ENCODE measurements at regions not wholly inside any gene's neighbourhood (a gene's known extent, or its start where the extent isn't known, plus 50 kb on each side); places are given as distances from the start of the nearest gene placed in this dataset.

DNA sequence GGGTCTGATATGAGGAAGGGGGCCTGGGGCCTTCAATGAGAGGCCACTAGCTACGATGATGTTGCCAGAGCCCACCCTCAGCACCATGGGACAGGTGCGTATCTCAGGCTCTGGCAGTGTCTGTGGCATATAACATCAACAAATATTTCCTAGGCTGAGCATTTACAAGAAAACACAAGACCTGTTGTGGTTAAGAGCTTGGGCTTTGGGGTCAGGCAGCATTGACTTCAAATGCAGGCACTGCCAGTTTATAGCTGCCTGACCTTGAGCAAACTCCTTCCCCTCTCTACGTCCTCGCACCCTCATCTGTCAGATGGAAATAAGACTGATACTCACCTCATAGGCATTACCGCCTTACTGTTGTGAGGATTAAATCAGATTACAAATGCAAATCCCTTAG lies 156.0 kb downstream of the KATNAL1 start:
- Histone ChIP-seq H3K4me2 (ENCODE audit: insufficient read depth, low read length) (no peak overlapping the region), H2AFZ (ENCODE audit: low read length) (no peak overlapping the region), H3K79me2 (ENCODE audit: insufficient read depth, low read length) (no peaks in the 10 kb centered on the region), H3K27me3 (ENCODE audit: insufficient read depth, low read length) (no peaks in the 10 kb centered on the region), H3K27ac (ENCODE audit: low read depth, low read length) (no peak overlapping the region), H3K4me3 (ENCODE audit: insufficient read depth, low read length) (no peak overlapping the region), H3K9me3 (ENCODE audit: low read depth, low read length) (no peaks in the 10 kb centered on the region), H3K4me1 (ENCODE audit: insufficient read depth, low read length) (no peaks in the 10 kb centered on the region), H4K20me1 (ENCODE audit: insufficient read depth, low read length) (no peaks in the 10 kb centered on the region), H3K36me3 (ENCODE audit: insufficient read depth, low read length) (no peaks in the 10 kb centered on the region)
- no peak for DNase-seq (ENCODE audit: insufficient read length, low spot score, missing footprints)
- TF ChIP-seq, protein P1, sequence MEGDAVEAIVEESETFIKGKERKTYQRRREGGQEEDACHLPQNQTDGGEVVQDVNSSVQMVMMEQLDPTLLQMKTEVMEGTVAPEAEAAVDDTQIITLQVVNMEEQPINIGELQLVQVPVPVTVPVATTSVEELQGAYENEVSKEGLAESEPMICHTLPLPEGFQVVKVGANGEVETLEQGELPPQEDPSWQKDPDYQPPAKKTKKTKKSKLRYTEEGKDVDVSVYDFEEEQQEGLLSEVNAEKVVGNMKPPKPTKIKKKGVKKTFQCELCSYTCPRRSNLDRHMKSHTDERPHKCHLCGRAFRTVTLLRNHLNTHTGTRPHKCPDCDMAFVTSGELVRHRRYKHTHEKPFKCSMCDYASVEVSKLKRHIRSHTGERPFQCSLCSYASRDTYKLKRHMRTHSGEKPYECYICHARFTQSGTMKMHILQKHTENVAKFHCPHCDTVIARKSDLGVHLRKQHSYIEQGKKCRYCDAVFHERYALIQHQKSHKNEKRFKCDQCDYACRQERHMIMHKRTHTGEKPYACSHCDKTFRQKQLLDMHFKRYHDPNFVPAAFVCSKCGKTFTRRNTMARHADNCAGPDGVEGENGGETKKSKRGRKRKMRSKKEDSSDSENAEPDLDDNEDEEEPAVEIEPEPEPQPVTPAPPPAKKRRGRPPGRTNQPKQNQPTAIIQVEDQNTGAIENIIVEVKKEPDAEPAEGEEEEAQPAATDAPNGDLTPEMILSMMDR (IDR thresholded peaks at IDR 0.05; ENCODE audit: extremely low read depth, low read depth, low read length) = no peak

GRCh38 chr13:30149248-30149647 lies 158.1 kb downstream of the KATNAL1 start:
- Histone ChIP-seq H4K20me1 (ENCODE audit: insufficient read depth, low read length) (no peaks in the 10 kb centered on the region), H3K27ac (ENCODE audit: low read depth, low read length) (no peak overlapping the region), H3K4me1 (ENCODE audit: insufficient read depth, low read length) (no peaks in the 10 kb centered on the region), H3K36me3 (ENCODE audit: insufficient read depth, low read length) (no peaks in the 10 kb centered on the region), H2AFZ (ENCODE audit: low read length) (no peak overlapping the region), H3K27me3 (ENCODE audit: insufficient read depth, low read length) (no peaks in the 10 kb centered on the region), H3K4me3 (ENCODE audit: insufficient read depth, low read length) (no peak overlapping the region), H3K9me3 (ENCODE audit: low read depth, low read length) (no peaks in the 10 kb centered on the region), H3K4me2 (ENCODE audit: insufficient read depth, low read length) (no peak overlapping the region), H3K79me2 (ENCODE audit: insufficient read depth, low read length) (no peaks in the 10 kb centered on the region)
- TF ChIP-seq, protein P1 (IDR thresholded peaks at IDR 0.05; ENCODE audit: extremely low read depth, low read depth, low read length) = no peak
- DNase-seq (ENCODE audit: insufficient read length, low spot score, missing footprints) = no peak

- H3K36me3 ChIP-seq (ENCODE audit: insufficient read depth, low read length) = no peaks in the 10 kb centered on the region
- H3K27ac ChIP-seq (ENCODE audit: low read depth, low read length) = no peak overlapping the region
- no peaks in the 10 kb centered on the region for H4K20me1 ChIP-seq (ENCODE audit: insufficient read depth, low read length)
- H3K9me3 ChIP-seq (ENCODE audit: low read depth, low read length) = no peaks in the 10 kb centered on the region
- no peak overlapping the region for H3K4me3 ChIP-seq (ENCODE audit: insufficient read depth, low read length)
- DNase-seq (ENCODE audit: insufficient read length, low spot score, missing footprints) = no peak
- peaks cover 3% of the 10 kb centered on the region for H3K4me1 ChIP-seq (ENCODE audit: insufficient read depth, low read length)
- H3K79me2 ChIP-seq (ENCODE audit: insufficient read depth, low read length) = no peaks in the 10 kb centered on the region
- TF ChIP-seq, protein P1 (IDR thresholded peaks at IDR 0.05; ENCODE audit: extremely low read depth, low read depth, low read length) = no peak
- no peaks in the 10 kb centered on the region for H3K27me3 ChIP-seq (ENCODE audit: insufficient read depth, low read length)
- H2AFZ ChIP-seq (ENCODE audit: low read length) = no peak overlapping the region
- no peak overlapping the region for H3K4me2 ChIP-seq (ENCODE audit: insufficient read depth, low read length)
Measured at GRCh38 chr13:30148786-30149185, 158.6 kb downstream of the KATNAL1 start.

DNA sequence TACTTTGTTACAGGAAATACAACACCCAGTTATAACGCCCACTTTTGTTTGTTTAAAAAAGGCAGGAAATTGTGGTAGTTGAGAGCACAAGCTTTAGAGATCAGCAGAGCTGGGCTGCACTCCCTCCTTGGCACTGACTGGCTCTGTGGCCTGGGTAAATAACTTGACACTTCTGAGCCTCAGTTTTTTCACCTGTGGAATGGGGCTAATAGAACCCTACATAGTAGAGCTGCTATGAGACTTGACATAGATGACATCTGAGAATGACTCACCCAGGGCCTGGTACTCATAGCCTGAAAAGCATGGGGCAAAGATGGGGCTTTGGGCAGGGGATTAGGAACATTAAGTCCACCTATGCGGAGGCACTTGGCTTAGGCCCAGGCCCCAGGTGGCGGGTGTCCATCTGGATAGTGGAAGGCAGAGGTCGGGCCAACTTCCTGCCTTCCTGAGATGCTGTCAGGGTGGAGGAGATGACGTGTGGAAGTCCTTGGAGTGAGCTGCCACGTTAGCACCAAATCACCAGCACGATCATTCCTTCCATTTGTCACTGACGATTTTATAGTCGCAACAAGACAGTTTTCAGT lies 159.1 kb downstream of the KATNAL1 start:
- no peaks in the 10 kb centered on the region for H3K9me3 ChIP-seq (ENCODE audit: low read depth, low read length)
- H3K36me3 ChIP-seq (ENCODE audit: insufficient read depth, low read length) = no peaks in the 10 kb centered on the region
- TF ChIP-seq, protein P1 (IDR thresholded peaks at IDR 0.05; ENCODE audit: extremely low read depth, low read depth, low read length) = no peak
- H3K4me1 ChIP-seq (ENCODE audit: insufficient read depth, low read length) = peaks cover 9% of the 10 kb centered on the region
- no peaks in the 10 kb centered on the region for H4K20me1 ChIP-seq (ENCODE audit: insufficient read depth, low read length)
- no peak overlapping the region for H3K4me2 ChIP-seq (ENCODE audit: insufficient read depth, low read length)
- DNase-seq (ENCODE audit: insufficient read length, low spot score, missing footprints) = no peak
- H3K79me2 ChIP-seq (ENCODE audit: insufficient read depth, low read length) = no peaks in the 10 kb centered on the region
- H3K27me3 ChIP-seq (ENCODE audit: insufficient read depth, low read length) = no peaks in the 10 kb centered on the region
- H3K4me3 ChIP-seq (ENCODE audit: insufficient read depth, low read length) = no peak overlapping the region
- no peak overlapping the region for H2AFZ ChIP-seq (ENCODE audit: low read length)
- no peak overlapping the region for H3K27ac ChIP-seq (ENCODE audit: low read depth, low read length)
